Neuronal stem cell (in vitro differentiated cells): ENCODE measurements at regions not wholly inside any gene's neighbourhood (a gene's known extent, or its start where the extent isn't known, plus 50 kb on each side); places are given as distances from the start of the nearest gene placed in this dataset.

Experiments used
- DNase-seq: peaks from one replicate; pipeline ENCODE4 v3.0.0-alpha.2; 2013; ENCODE audit warnings: low spot score
- H2AFZ ChIP-seq: one replicate; pipeline ENCODE4 v1.6.1; 2013; ENCODE audit warnings: mild to moderate bottlenecking, low read length, inconsistent platforms
- H2AK5ac ChIP-seq: 2 replicates; pipeline ENCODE4 v1.6.1; 2013; ENCODE audit warnings: low read depth, mild to moderate bottlenecking, inconsistent platforms, low read length, moderate library complexity, mixed read lengths
- H2BK120ac ChIP-seq: 2 replicates; pipeline ENCODE4 v1.6.1; 2013; ENCODE audit warnings: low read depth, mild to moderate bottlenecking, inconsistent platforms, low read length, moderate library complexity, mixed read lengths
- H2BK12ac ChIP-seq: one replicate; pipeline ENCODE4 v1.6.1; 2013; ENCODE audit warnings: low read length, inconsistent platforms
- H2BK15ac ChIP-seq: 2 replicates; pipeline ENCODE4 v1.6.1; 2013; ENCODE audit warnings: mild to moderate bottlenecking, low read length, inconsistent platforms, mixed read lengths
- H2BK5ac ChIP-seq: one replicate; pipeline ENCODE4 v1.6.1; 2013; ENCODE audit warnings: inconsistent platforms, mild to moderate bottlenecking, low read length, moderate library complexity
- H3K14ac ChIP-seq: one replicate; pipeline ENCODE4 v1.6.1; 2013; ENCODE audit warnings: low read length, inconsistent platforms
- H3K18ac ChIP-seq: 2 replicates; pipeline ENCODE4 v1.6.1; 2013; ENCODE audit warnings: low read length, inconsistent platforms
- H3K23ac ChIP-seq: 2 replicates; pipeline ENCODE4 v1.6.1; 2013; ENCODE audit warnings: low read depth, mild to moderate bottlenecking, mixed read lengths, low read length, inconsistent platforms; ENCODE audit not compliant: poor library complexity
- H3K27ac ChIP-seq: replicated peaks from 3 replicates; pipeline ENCODE4 v1.5.1; 2013; ENCODE audit warnings: low read length, inconsistent platforms
- H3K27me3 ChIP-seq, 3 experiments: 2 replicates each; pipeline ENCODE4 v1.6.1; 2013; ENCODE audit warnings: low read length in 3 of 3, mild to moderate bottlenecking in 2 of 3, inconsistent platforms in 1 of 3, low read depth in 1 of 3, mixed read lengths in 1 of 3, moderate library complexity in 1 of 3; ENCODE audit not compliant: control insufficient read depth in 3 of 3, insufficient read depth in 3 of 3
- H3K36me3 ChIP-seq, 2 donors: replicated peaks in 1 of 2; 2 replicates each; pipeline ENCODE4 v1.6.1; 2013; ENCODE audit warnings: low read length in 2 of 2; ENCODE audit not compliant: control insufficient read depth in 2 of 2, insufficient read depth in 2 of 2
- H3K4ac ChIP-seq: 2 replicates; pipeline ENCODE4 v1.6.1; 2013; ENCODE audit warnings: inconsistent platforms, mild to moderate bottlenecking, low read length, moderate library complexity
- H3K4me1 ChIP-seq, 2 donors: 1 replicate in 1 of 2; 2 replicates in 1 of 2; pipeline ENCODE4 v1.6.1; 2013; ENCODE audit warnings: low read length in 2 of 2, low read depth in 1 of 2; ENCODE audit not compliant: control insufficient read depth in 2 of 2, insufficient read depth in 1 of 2
- H3K4me2 ChIP-seq: one replicate; pipeline ENCODE4 v1.6.1; 2013; ENCODE audit warnings: mild to moderate bottlenecking, low read length, inconsistent platforms; ENCODE audit not compliant: insufficient read depth, poor library complexity, severe bottlenecking
- H3K4me3 ChIP-seq, 2 donors: 2 replicates each; pipeline ENCODE4 v1.5.1; 2013; ENCODE audit warnings: low read length in 2 of 2, mild to moderate bottlenecking in 2 of 2, inconsistent platforms in 1 of 2, moderate library complexity in 1 of 2
- H3K79me1 ChIP-seq: one replicate; pipeline ENCODE4 v1.6.1; 2013; ENCODE audit warnings: low read depth, mild to moderate bottlenecking, inconsistent platforms, low read length, moderate library complexity
- H3K9ac ChIP-seq: one replicate; pipeline ENCODE4 v1.6.1; 2013; ENCODE audit warnings: mild to moderate bottlenecking, low read depth, low read length, inconsistent platforms; ENCODE audit not compliant: poor library complexity
- H3K9me3 ChIP-seq, 2 donors: replicated peaks in 1 of 2; 2 replicates each; pipeline versions ENCODE3 to v1.6.1; 2013; ENCODE audit warnings: low read length in 2 of 2, mild to moderate bottlenecking in 2 of 2, inconsistent platforms in 1 of 2, low read depth in 1 of 2, mixed read lengths in 1 of 2, moderate library complexity in 1 of 2; ENCODE audit not compliant: control insufficient read depth in 2 of 2, insufficient read depth in 1 of 2
- H4K8ac ChIP-seq: one replicate; pipeline ENCODE4 v1.6.1; 2013; ENCODE audit warnings: low read depth, mild to moderate bottlenecking, inconsistent platforms, low read length, moderate library complexity
- H4K91ac ChIP-seq: one replicate; pipeline ENCODE4 v1.6.1; 2013; ENCODE audit warnings: low read length, low read depth, mild to moderate bottlenecking, inconsistent platforms; ENCODE audit not compliant: poor library complexity
- WGBS, 2 donors: extraction: QIAGEN DNeasy Blood & Tissue Kit; methylation state at CpG; one replicate each; pipeline ENCODE4 v1.1.7; 2013; ENCODE audit warnings: missing lambda C conversion rate in 2 of 2, mixed read lengths in 1 of 2; ENCODE audit not compliant: insufficient read length in 2 of 2, insufficient replicate concordance in 1 of 2; ENCODE audit errors: extremely low coverage in 2 of 2; 5-methylcytosine and 5-hydroxymethylcytosine counted together

GRCh38 chr4:185868983-185869382 lies 57.0 kb upstream of the SORBS2 start:
- H3K27me3 ChIP-seq, result no peaks in the 10 kb centered on the region
- H3K4me2 ChIP-seq, result no peak overlapping the region
- H2AK5ac ChIP-seq, result no peak overlapping the region
- no peak overlapping the region for H3K18ac ChIP-seq
- no peak overlapping the region for H2AFZ ChIP-seq
- no peak overlapping the region for H2BK5ac ChIP-seq
- H2BK120ac ChIP-seq, result no peak overlapping the region
- no peak overlapping the region for H2BK15ac ChIP-seq
- peaks cover 10 to 13% of the 10 kb centered on the region in 2 donors for H3K4me1 ChIP-seq
- no peaks in the 10 kb centered on the region for H3K36me3 ChIP-seq
- DNase-seq, result no peak
- H3K23ac ChIP-seq, result no peak overlapping the region
- H3K4me3 ChIP-seq, result no peak overlapping the region
- H2BK12ac ChIP-seq, result no peak overlapping the region
- H3K9me3 ChIP-seq, result no peaks in the 10 kb centered on the region
- H3K14ac ChIP-seq, result no peak overlapping the region
- H3K4ac ChIP-seq, result no peak overlapping the region
- no peak overlapping the region for H4K91ac ChIP-seq
- H3K9ac ChIP-seq, result no peak overlapping the region
- no peak overlapping the region for H4K8ac ChIP-seq
- WGBS, 2 donors, result no CpG with 5 or more reads among the region's 3 CpGs
- no peaks in the 10 kb centered on the region for H3K79me1 ChIP-seq
- H3K27ac ChIP-seq, result no peak overlapping the region

- no peak overlapping the region for H3K9ac ChIP-seq
- no peak overlapping the region for H3K27ac ChIP-seq
- no peak overlapping the region for H4K8ac ChIP-seq
- no peak overlapping the region for H2AFZ ChIP-seq
- H3K4ac ChIP-seq, result no peak overlapping the region
- H3K4me2 ChIP-seq, result no peak overlapping the region
- no peak overlapping the region for H2BK15ac ChIP-seq
- no peaks in the 10 kb centered on the region for H3K9me3 ChIP-seq
- H2BK12ac ChIP-seq, result no peak overlapping the region
- H3K4me1 ChIP-seq, result peaks cover 10 to 13% of the 10 kb centered on the region in 2 donors
- H2BK120ac ChIP-seq, result no peak overlapping the region
- H2AK5ac ChIP-seq, result no peak overlapping the region
- H2BK5ac ChIP-seq, result no peak overlapping the region
- H3K36me3 ChIP-seq, result no peaks in the 10 kb centered on the region
- no peak for DNase-seq
- no peaks in the 10 kb centered on the region for H3K79me1 ChIP-seq
- H4K91ac ChIP-seq, result no peak overlapping the region
- H3K23ac ChIP-seq, result no peak overlapping the region
- no peak overlapping the region for H3K14ac ChIP-seq
- no peak overlapping the region for H3K4me3 ChIP-seq
- H3K18ac ChIP-seq, result no peak overlapping the region
- H3K27me3 ChIP-seq, result no peaks in the 10 kb centered on the region
- no CpG with 5 or more reads among the region's 2 CpGs for WGBS, 2 donors
Measured at GRCh38 chr4:185869427-185869826, 57.4 kb upstream of the SORBS2 start.

GRCh38 chr4:185870366-185870765 lies 58.4 kb upstream of the SORBS2 start:
- H3K23ac ChIP-seq, result no peak overlapping the region
- no CpG with 5 or more reads among the region's 14 CpGs for WGBS, 2 donors
- no peak overlapping the region for H2BK12ac ChIP-seq
- peak overlapping the region; percentile 29 for H3K27ac ChIP-seq
- H3K9me3 ChIP-seq, result no peaks in the 10 kb centered on the region
- no peak overlapping the region for H3K4ac ChIP-seq
- no peaks in the 10 kb centered on the region for H3K27me3 ChIP-seq
- no peak overlapping the region for H3K9ac ChIP-seq
- H2BK15ac ChIP-seq, result no peak overlapping the region
- no peak overlapping the region for H3K4me2 ChIP-seq
- peak overlapping the region; percentile 44 for H2AFZ ChIP-seq
- H2BK5ac ChIP-seq, result no peak overlapping the region
- H3K18ac ChIP-seq, result no peak overlapping the region
- no peak overlapping the region for H2BK120ac ChIP-seq
- H2AK5ac ChIP-seq, result no peak overlapping the region
- peak; percentile 11 for DNase-seq
- no peak overlapping the region for H4K8ac ChIP-seq
- no peak overlapping the region for H3K14ac ChIP-seq
- no peaks in the 10 kb centered on the region for H3K36me3 ChIP-seq
- no peak overlapping the region for H3K4me3 ChIP-seq
- peaks cover 10 to 13% of the 10 kb centered on the region in 2 donors for H3K4me1 ChIP-seq
- no peak overlapping the region for H4K91ac ChIP-seq
- H3K79me1 ChIP-seq, result no peaks in the 10 kb centered on the region

- Histone ChIP-seq H3K27ac (no peak overlapping the region), H3K4ac (no peak overlapping the region), H3K27me3 (no peaks in the 10 kb centered on the region), H2BK15ac (no peak overlapping the region), H3K18ac (no peak overlapping the region), H3K23ac (no peak overlapping the region), H3K4me1 (peaks cover 10 to 13% of the 10 kb centered on the region in 2 donors), H3K9ac (no peak overlapping the region), H2BK5ac (no peak overlapping the region), H3K4me2 (no peak overlapping the region), H3K14ac (no peak overlapping the region), H2AFZ (no peak overlapping the region), H2AK5ac (no peak overlapping the region), H4K8ac (no peak overlapping the region), H2BK120ac (no peak overlapping the region), H3K36me3 (no peaks in the 10 kb centered on the region), H2BK12ac (no peak overlapping the region), H3K4me3 (no peak overlapping the region), H3K9me3 (no peaks in the 10 kb centered on the region), H3K79me1 (no peaks in the 10 kb centered on the region), H4K91ac (no peak overlapping the region)
- no peak for DNase-seq
- WGBS, 2 donors, result no CpG with 5 or more reads among the region's 7 CpGs
Measured at GRCh38 chr4:185872747-185873380, 60.9 kb upstream of the SORBS2 start.
